Mammary epithelial cell (primary cell): ENCODE measurements at regions not wholly inside any gene's neighbourhood (a gene's known extent, or its start where the extent isn't known, plus 50 kb on each side); places are given as distances from the start of the nearest gene placed in this dataset.

ENCODE experiments used
- CTCF ChIP-seq, 2 donors: IDR thresholded peaks in 1 of 2; conservative IDR thresholded peaks in 1 of 2; 2 replicates each; pipeline ENCODE4 v1.5.1; 2011 to 2012; ENCODE audit warnings: inconsistent platforms in 2 of 2, low read length in 2 of 2, mild to moderate bottlenecking in 2 of 2, control low read depth in 1 of 2, low read depth in 1 of 2; ENCODE audit not compliant: insufficient read depth in 1 of 2; ENCODE audit errors: extremely low read depth in 1 of 2
- EZH2 ChIP-seq: IDR thresholded peaks from 2 replicates; pipeline ENCODE4 v1.6.1; 2012; ENCODE audit warnings: low read length, inconsistent platforms, borderline replicate concordance

GRCh38 chr2:204279819-204280218, 265.5 kb upstream of the PARD3B start:
- TF ChIP-seq CTCF (conservative IDR thresholded peaks at IDR 0.05 in 1 of 2, IDR thresholded peaks at IDR 0.05 in 1 of 2; ENCODE audit: extremely low read depth in 1 of 2, insufficient read depth in 1 of 2, low read depth in 1 of 2, low read length in 2 of 2) = no peak
- no peak for TF ChIP-seq EZH2
